ENCODE measurements at regions not wholly inside any gene's neighbourhood (a gene's known extent, or its start where the extent isn't known, plus 50 kb on each side); places are given as distances from the start of the nearest gene placed in this dataset.

DNA sequence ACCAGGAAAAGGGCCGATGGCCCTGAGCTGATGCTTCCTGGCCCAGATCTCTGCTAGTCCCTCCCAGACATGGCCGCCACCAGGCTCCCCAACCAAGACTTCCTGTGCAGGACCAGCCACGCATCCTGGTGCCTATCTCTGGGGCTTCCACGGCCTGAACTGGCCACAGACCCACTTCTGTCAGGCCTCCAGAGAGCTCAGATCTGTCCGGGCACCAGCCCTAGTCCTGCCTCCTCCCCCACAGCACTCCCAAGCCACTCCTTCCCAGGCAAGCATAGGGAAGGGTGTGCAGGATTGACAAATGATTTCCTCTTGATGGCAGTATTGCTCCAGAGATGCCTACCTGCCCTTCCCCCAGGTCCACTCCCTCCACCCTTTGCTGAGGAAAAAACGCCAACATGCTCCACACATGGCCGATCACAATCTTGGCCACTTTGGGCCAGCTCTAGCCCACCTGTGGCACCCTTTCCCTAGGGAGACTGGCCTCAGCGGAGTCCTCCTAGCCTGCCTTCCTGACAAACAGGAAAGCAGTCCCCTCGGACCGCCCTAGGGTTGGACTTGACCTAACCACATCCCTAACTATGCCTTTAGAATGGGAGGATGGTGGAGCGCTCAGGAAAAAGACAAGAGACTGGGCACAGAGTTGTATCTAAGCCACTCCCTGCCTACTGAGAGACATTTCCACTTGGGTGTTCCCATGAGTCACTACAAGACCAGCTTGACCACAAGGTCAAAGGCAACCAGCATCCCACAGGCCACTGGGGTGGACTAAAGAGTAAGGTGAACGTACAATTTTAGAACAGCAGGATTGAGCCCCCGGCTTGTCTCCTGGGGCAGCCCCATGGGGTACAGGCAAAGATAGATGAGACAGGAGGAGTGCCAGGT, 277.5 kb upstream of the AGTR2 start (continued):
- TF ChIP-seq CBX5 (IDR thresholded peaks at IDR 0.05; ENCODE audit: low read depth) (0 out of 2 replicates have a peak, but pooled peaks have one; percentile 51), NFIC (IDR thresholded peaks at IDR 0.05; ENCODE audit: low read depth, low read length) (peak; percentile 61; the same call in 1 of the 2 replicates), MTA2 (IDR thresholded peaks at IDR 0.05; ENCODE audit: low read depth) (no peak), SREBF1 (IDR thresholded peaks at IDR 0.05; ENCODE audit: low read length) (no peak), HDAC2 (IDR thresholded peaks at IDR 0.05) (no peak), ZNF592 (IDR thresholded peaks at IDR 0.05) (0 out of 2 replicates have a peak, but pooled peaks have one; percentile 30), RELB (IDR thresholded peaks at IDR 0.05; ENCODE audit: low read depth) (peak; percentile 57), CEBPB (IDR thresholded peaks at IDR 0.05; ENCODE audit: borderline replicate concordance in 1 of 2, low read depth in 2 of 2, low read length in 2 of 2) (0 out of 4 replicates have a peak, but pooled peaks of 1 of the 2 experiments have one; percentile 33), BHLHE40 (IDR thresholded peaks at IDR 0.05; ENCODE audit: borderline replicate concordance in 1 of 2, low read depth in 2 of 2, low read length in 1 of 2) (peak in 1 of 2 experiments; percentile 56; a peak in 2 of 4 replicates), YY1 (IDR thresholded peaks at IDR 0.05; ENCODE audit: low read depth, low read length) (peak; percentile 94), RAD21 (IDR thresholded peaks at IDR 0.05; ENCODE audit: insufficient read depth, low read depth, low read length) (peak; percentile 89), GABPA (IDR thresholded peaks at IDR 0.05; ENCODE audit: low read depth) (peak; percentile 54; the same call in 1 of the 2 replicates), SMC3 (IDR thresholded peaks at IDR 0.05; ENCODE audit: borderline replicate concordance, low read length) (peak; percentile 59), USF2 (IDR thresholded peaks at IDR 0.05; ENCODE audit: borderline replicate concordance, low read depth, low read length) (no peak), NBN (IDR thresholded peaks at IDR 0.05) (0 out of 2 replicates have a peak, but pooled peaks have one; percentile 34), RELA (IDR thresholded peaks at IDR 0.05; ENCODE audit: borderline replicate concordance, partially characterized antibody) (peak; percentile 76), MEF2B (IDR thresholded peaks at IDR 0.05; ENCODE audit: partially characterized antibody, poor library complexity, severe bottlenecking) (peak; percentile 86), ZSCAN29 (IDR thresholded peaks at IDR 0.05) (0 out of 2 replicates have a peak, but pooled peaks have one; percentile 18), HDGF (IDR thresholded peaks at IDR 0.05) (no peak), RUNX3 (IDR thresholded peaks at IDR 0.05; ENCODE audit: low read length) (peak; percentile 81)
- TF ChIP-seq, protein P1, sequence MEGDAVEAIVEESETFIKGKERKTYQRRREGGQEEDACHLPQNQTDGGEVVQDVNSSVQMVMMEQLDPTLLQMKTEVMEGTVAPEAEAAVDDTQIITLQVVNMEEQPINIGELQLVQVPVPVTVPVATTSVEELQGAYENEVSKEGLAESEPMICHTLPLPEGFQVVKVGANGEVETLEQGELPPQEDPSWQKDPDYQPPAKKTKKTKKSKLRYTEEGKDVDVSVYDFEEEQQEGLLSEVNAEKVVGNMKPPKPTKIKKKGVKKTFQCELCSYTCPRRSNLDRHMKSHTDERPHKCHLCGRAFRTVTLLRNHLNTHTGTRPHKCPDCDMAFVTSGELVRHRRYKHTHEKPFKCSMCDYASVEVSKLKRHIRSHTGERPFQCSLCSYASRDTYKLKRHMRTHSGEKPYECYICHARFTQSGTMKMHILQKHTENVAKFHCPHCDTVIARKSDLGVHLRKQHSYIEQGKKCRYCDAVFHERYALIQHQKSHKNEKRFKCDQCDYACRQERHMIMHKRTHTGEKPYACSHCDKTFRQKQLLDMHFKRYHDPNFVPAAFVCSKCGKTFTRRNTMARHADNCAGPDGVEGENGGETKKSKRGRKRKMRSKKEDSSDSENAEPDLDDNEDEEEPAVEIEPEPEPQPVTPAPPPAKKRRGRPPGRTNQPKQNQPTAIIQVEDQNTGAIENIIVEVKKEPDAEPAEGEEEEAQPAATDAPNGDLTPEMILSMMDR (IDR thresholded peaks at IDR 0.05 in 2 of 3, conservative IDR thresholded peaks at IDR 0.05 in 1 of 3; ENCODE audit: control insufficient read depth in 2 of 3, extremely low read depth in 1 of 3, insufficient read depth in 1 of 3, low read depth in 3 of 3, low read length in 3 of 3), result peak; percentile 15 to 64 (median 52); a peak in 5 of 6 replicates

Data from GM12878 (cell line).